Astrocyte (in vitro differentiated cells and primary cell): ENCODE measurements at regions not wholly inside any gene's neighbourhood (a gene's known extent, or its start where the extent isn't known, plus 50 kb on each side); places are given as distances from the start of the nearest gene placed in this dataset.

Source experiments
- EZH2 ChIP-seq: IDR thresholded peaks from 2 replicates; pipeline ENCODE4 v1.6.1; 2012; ENCODE audit warnings: mild to moderate bottlenecking, low read length, inconsistent platforms; ENCODE audit not compliant: insufficient read depth
- TF ChIP-seq, protein P1 (sequence below): IDR thresholded peaks from 2 replicates; pipeline ENCODE4 v1.5.1; 2011; ENCODE audit warnings: low read depth, mild to moderate bottlenecking, inconsistent platforms, low read length, moderate library complexity; ENCODE audit not compliant: insufficient read depth

DNA sequence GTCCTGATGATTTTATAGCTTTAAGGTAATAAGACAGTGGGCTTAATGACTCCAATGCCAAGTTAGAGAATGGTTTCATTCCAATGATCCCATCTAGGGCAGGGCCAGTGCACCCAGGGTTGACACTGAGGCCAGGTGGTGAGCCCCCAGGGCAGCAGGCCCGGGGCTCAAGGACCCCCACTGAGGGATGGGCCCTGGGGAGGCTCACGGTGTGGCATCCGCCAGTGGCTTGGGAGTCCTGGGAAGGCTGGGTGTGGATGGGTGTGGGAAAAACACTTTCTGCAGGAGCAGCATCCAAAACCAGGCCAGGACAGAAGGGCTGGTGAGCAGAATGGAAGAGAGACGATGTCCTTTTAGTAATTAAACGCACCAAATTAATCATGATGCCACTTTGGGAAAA lies 626.3 kb downstream of the TBC1D22A start:
- TF ChIP-seq, protein P1, sequence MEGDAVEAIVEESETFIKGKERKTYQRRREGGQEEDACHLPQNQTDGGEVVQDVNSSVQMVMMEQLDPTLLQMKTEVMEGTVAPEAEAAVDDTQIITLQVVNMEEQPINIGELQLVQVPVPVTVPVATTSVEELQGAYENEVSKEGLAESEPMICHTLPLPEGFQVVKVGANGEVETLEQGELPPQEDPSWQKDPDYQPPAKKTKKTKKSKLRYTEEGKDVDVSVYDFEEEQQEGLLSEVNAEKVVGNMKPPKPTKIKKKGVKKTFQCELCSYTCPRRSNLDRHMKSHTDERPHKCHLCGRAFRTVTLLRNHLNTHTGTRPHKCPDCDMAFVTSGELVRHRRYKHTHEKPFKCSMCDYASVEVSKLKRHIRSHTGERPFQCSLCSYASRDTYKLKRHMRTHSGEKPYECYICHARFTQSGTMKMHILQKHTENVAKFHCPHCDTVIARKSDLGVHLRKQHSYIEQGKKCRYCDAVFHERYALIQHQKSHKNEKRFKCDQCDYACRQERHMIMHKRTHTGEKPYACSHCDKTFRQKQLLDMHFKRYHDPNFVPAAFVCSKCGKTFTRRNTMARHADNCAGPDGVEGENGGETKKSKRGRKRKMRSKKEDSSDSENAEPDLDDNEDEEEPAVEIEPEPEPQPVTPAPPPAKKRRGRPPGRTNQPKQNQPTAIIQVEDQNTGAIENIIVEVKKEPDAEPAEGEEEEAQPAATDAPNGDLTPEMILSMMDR: no peak
- no peak for TF ChIP-seq EZH2
